RPMI7951 (cell line): ENCODE measurements at regions not wholly inside any gene's neighbourhood (a gene's known extent, or its start where the extent isn't known, plus 50 kb on each side); places are given as distances from the start of the nearest gene placed in this dataset.

Source experiments
- DNase-seq: peaks from one replicate; pipeline ENCODE4 v3.0.0-alpha.2; 2012; ENCODE audit warnings: low read depth

GRCh38 chr2:53448086-53448485, 319.5 kb upstream of the CHAC2 start:
- DNase-seq = no peak

- peak; percentile 23 for DNase-seq
Observed at GRCh38 chr2:53445383-53446070, 322.1 kb upstream of the CHAC2 start.

GRCh38 chr2:53442783-53443182, 324.8 kb upstream of the CHAC2 start:
- DNase-seq = no peak

- DNase-seq = no peak
Observed at GRCh38 chr2:53442093-53442492, 325.5 kb upstream of the CHAC2 start.

- no peak for DNase-seq
Observed at GRCh38 chr2:53438692-53439091, 328.9 kb upstream of the CHAC2 start.

- no peak for DNase-seq
Observed at GRCh38 chr2:53438100-53438499, 329.5 kb upstream of the CHAC2 start.

- peak; percentile 8 for DNase-seq
Observed at GRCh38 chr2:53437371-53437770, 330.2 kb upstream of the CHAC2 start.

- no peak for DNase-seq
Observed at GRCh38 chr2:53436882-53437281, 330.7 kb upstream of the CHAC2 start.

GRCh38 chr2:53435610-53436009, 332.0 kb upstream of the CHAC2 start:
- no peak for DNase-seq

- DNase-seq = no peak
Observed at GRCh38 chr2:53434466-53434865, 333.1 kb upstream of the CHAC2 start.

- no peak for DNase-seq
Observed at GRCh38 chr2:53432936-53433335, 334.7 kb upstream of the CHAC2 start.

- DNase-seq = no peak
Observed at GRCh38 chr2:53429901-53430300, 337.7 kb upstream of the CHAC2 start.

- DNase-seq = no peak
Observed at GRCh38 chr2:53424902-53425301, 342.7 kb upstream of the CHAC2 start.

- DNase-seq = no peak
Observed at GRCh38 chr2:53423465-53423864, 344.1 kb upstream of the CHAC2 start.

- DNase-seq = peak; percentile 51
Observed at GRCh38 chr2:53422979-53423378, 344.6 kb upstream of the CHAC2 start.

GRCh38 chr2:53417385-53417784, 350.2 kb upstream of the CHAC2 start:
- no peak for DNase-seq

- DNase-seq = peak; percentile 8
Observed at GRCh38 chr2:53407363-53408080, 360.1 kb upstream of the CHAC2 start.

- peak; percentile 77 for DNase-seq
Observed at GRCh38 chr2:53403792-53404413, 363.7 kb upstream of the CHAC2 start.

GRCh38 chr2:53397085-53397484, 370.5 kb upstream of the CHAC2 start:
- DNase-seq = no peak

GRCh38 chr2:53381271-53381670, 386.3 kb upstream of the CHAC2 start:
- no peak for DNase-seq

GRCh38 chr2:53379547-53379946, 388.1 kb upstream of the CHAC2 start:
- DNase-seq = no peak

GRCh38 chr2:53378791-53379190, 388.8 kb upstream of the CHAC2 start:
- DNase-seq = no peak

GRCh38 chr2:53373126-53373525, 394.5 kb upstream of the CHAC2 start:
- no peak for DNase-seq
